ENCODE measurements at regions not wholly inside any gene's neighbourhood (a gene's known extent, or its start where the extent isn't known, plus 50 kb on each side); places are given as distances from the start of the nearest gene placed in this dataset.

- TF ChIP-seq CTCF (optimal IDR thresholded peaks at IDR 0.05 in 1 of 3, IDR thresholded peaks at IDR 0.05 in 1 of 3, conservative IDR thresholded peaks at IDR 0.05 in 1 of 3; ENCODE audit: extremely low read depth in 1 of 3, insufficient read depth in 2 of 3, low read length in 3 of 3) (no peak), EZH2 (IDR thresholded peaks at IDR 0.05; ENCODE audit: low read length) (no peak)
- H3K79me2 ChIP-seq (ENCODE audit: control insufficient read depth, insufficient read depth, low read length), result no peaks in the 10 kb centered on the region
- no peak overlapping the region for H2AFZ ChIP-seq (ENCODE audit: control insufficient read depth, low read length)
- no peak overlapping the region for H3K27ac ChIP-seq (ENCODE audit: control insufficient read depth, insufficient read depth, low read length)
- FAIRE-seq (no peak), DNase-seq (ENCODE audit: low read depth, low spot score) (no peak)
- no peak overlapping the region for H3K4me2 ChIP-seq (ENCODE audit: control insufficient read depth, extremely low read depth, insufficient read depth, low read depth, low read length)
- H3K9ac ChIP-seq (ENCODE audit: control insufficient read depth, extremely low read depth, insufficient read depth, low read length), result no peak overlapping the region
- dilution Hi-C loops (cut with MboI; ENCODE audit: extremely low pct_ligation_motif_present, low sequenced_read_pairs), result no loop called here
- H4K20me1 ChIP-seq (ENCODE audit: control insufficient read depth, extremely low read depth, insufficient read depth, low read length), result no peaks in the 10 kb centered on the region
- no peaks in the 10 kb centered on the region for H3K9me1 ChIP-seq (ENCODE audit: control insufficient read depth, extremely low read depth, insufficient read depth, low read length)
- no peaks in the 10 kb centered on the region for H3K9me3 ChIP-seq (ENCODE audit: control insufficient read depth, low read depth, low read length)
- no peaks in the 10 kb centered on the region for H3K27me3 ChIP-seq (ENCODE audit: control insufficient read depth, extremely low read depth, insufficient read depth, low read length)
- H3K36me3 ChIP-seq (ENCODE audit: control insufficient read depth in 2 of 2, extremely low read depth in 1 of 2, insufficient read depth in 2 of 2, low read length in 2 of 2), result no peaks in the 10 kb centered on the region
- H3K4me3 ChIP-seq (ENCODE audit: control insufficient read depth in 2 of 3, extremely low read depth in 1 of 3, insufficient read depth in 2 of 3, low read depth in 1 of 3, low read length in 3 of 3), result no peak overlapping the region
- no peaks in the 10 kb centered on the region for H3K4me1 ChIP-seq (ENCODE audit: control insufficient read depth, extremely low read depth, insufficient read depth, low read length)
These were observed 78.4 kb upstream of the ATP10B start for GRCh38 chr5:160930406-160930805.

DNA sequence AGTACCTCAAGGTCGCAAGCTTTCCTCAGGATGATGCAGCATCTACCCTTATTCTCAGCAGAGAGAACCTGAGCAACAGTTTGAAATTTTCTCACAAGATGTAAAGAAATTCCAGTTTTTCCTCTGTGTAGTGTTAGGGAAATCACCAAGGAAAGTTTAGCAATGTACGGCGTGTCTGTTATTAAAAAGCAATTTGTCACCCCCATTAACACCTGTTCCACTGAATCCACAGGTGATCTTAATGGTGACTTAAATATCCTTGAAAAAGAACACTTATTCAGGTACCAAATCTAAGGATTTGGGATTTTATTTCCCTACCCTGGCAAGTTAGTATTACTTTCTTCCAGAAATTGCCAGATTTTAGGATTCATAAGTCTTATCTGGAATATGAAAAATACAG is 77.9 kb upstream of the ATP10B start:
- no peaks in the 10 kb centered on the region for H3K36me3 ChIP-seq (ENCODE audit: control insufficient read depth in 2 of 2, extremely low read depth in 1 of 2, insufficient read depth in 2 of 2, low read length in 2 of 2)
- H3K79me2 ChIP-seq (ENCODE audit: control insufficient read depth, insufficient read depth, low read length), result no peaks in the 10 kb centered on the region
- no peaks in the 10 kb centered on the region for H3K4me1 ChIP-seq (ENCODE audit: control insufficient read depth, extremely low read depth, insufficient read depth, low read length)
- no peaks in the 10 kb centered on the region for H3K9me3 ChIP-seq (ENCODE audit: control insufficient read depth, low read depth, low read length)
- FAIRE-seq (no peak), DNase-seq (ENCODE audit: low read depth, low spot score) (no peak)
- no peak overlapping the region for H3K9ac ChIP-seq (ENCODE audit: control insufficient read depth, extremely low read depth, insufficient read depth, low read length)
- TF ChIP-seq EZH2 (IDR thresholded peaks at IDR 0.05; ENCODE audit: low read length) (no peak), CTCF (optimal IDR thresholded peaks at IDR 0.05 in 1 of 3, IDR thresholded peaks at IDR 0.05 in 1 of 3, conservative IDR thresholded peaks at IDR 0.05 in 1 of 3; ENCODE audit: extremely low read depth in 1 of 3, insufficient read depth in 2 of 3, low read length in 3 of 3) (no peak)
- dilution Hi-C loops (cut with MboI; ENCODE audit: extremely low pct_ligation_motif_present, low sequenced_read_pairs), result no loop called here
- H3K27ac ChIP-seq (ENCODE audit: control insufficient read depth, insufficient read depth, low read length), result no peak overlapping the region
- no peaks in the 10 kb centered on the region for H3K9me1 ChIP-seq (ENCODE audit: control insufficient read depth, extremely low read depth, insufficient read depth, low read length)
- H3K4me2 ChIP-seq (ENCODE audit: control insufficient read depth, extremely low read depth, insufficient read depth, low read depth, low read length), result no peak overlapping the region
- no peak overlapping the region for H3K4me3 ChIP-seq (ENCODE audit: control insufficient read depth in 2 of 3, extremely low read depth in 1 of 3, insufficient read depth in 2 of 3, low read depth in 1 of 3, low read length in 3 of 3)
- no peaks in the 10 kb centered on the region for H3K27me3 ChIP-seq (ENCODE audit: control insufficient read depth, extremely low read depth, insufficient read depth, low read length)
- H2AFZ ChIP-seq (ENCODE audit: control insufficient read depth, low read length), result no peak overlapping the region
- H4K20me1 ChIP-seq (ENCODE audit: control insufficient read depth, extremely low read depth, insufficient read depth, low read length), result no peaks in the 10 kb centered on the region

Data from keratinocyte (primary cell).